IPS-NIHi11 (cell line): ENCODE measurements at regions not wholly inside any gene's neighbourhood (a gene's known extent, or its start where the extent isn't known, plus 50 kb on each side); places are given as distances from the start of the nearest gene placed in this dataset.
"Not testable (repeated sequence)": the region's sequence is repeated elsewhere in the genome, so short reads cannot be mapped to it uniquely, and the experiment has no call there.

Experiments used
- DNase-seq: peaks from one replicate; pipeline ENCODE4 v3.0.0; 2012; ENCODE audit warnings: mixed read lengths, low spot score

DNA sequence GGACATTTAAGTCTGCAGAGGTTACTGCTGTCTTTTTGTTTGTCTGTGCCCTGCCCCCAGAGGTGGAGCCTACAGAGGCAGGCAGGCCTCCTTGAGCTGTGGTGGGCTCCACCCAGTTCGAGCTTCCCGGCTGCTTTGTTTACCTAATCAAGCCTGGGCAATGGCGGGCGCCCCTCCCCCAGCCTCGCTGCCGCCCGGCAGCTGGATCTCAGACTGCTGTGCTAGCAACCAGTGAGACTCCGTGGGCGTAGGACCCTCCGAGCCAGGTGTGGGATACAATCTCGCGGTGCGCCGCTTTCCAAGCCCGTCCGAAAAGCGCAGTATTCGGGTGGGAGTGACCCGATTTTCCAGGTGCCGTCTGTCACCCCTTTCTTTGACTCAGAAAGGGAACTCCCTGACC lies 198.4 kb upstream of the FERMT1 start:
- not testable (repeated sequence) for DNase-seq

DNA sequence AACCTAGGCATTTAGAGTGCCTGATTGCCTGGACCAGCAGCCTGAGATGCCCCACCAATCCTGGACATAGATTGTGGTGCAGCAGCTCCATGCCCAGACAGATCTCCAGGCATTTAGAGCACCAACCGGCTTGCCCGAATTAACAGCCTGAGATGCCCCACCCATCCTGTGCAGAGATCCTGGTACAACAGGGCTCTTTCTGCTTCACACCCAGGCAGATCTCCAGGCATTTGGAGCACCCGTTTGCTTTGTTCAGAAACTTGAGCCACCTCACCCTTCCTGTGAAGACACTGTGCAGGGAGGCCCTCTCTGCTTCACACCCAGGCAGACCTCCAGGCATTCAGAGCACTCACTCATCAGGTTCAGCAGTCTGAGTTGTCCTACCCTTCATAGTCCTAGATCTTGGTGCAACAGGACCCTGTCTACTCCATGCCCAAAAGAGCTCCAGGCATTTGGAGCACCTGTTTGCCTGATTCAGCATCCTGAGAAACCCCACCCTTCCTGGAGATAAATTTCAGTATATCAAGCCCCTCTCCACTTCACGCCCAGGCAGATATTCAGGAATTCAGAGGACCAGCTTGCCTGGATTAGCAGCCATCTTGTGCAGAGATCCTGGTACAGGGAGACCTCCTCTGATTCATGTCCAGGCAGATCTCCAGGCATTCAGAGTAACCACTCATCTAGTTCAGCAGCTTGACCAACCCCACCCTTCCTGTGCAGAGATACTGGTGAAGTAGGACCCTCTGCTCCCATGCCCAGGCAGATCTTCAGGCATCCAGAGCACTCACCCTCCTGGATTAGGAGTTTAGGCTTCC lies 189.2 kb upstream of the FERMT1 start:
- DNase-seq: no peak

DNA sequence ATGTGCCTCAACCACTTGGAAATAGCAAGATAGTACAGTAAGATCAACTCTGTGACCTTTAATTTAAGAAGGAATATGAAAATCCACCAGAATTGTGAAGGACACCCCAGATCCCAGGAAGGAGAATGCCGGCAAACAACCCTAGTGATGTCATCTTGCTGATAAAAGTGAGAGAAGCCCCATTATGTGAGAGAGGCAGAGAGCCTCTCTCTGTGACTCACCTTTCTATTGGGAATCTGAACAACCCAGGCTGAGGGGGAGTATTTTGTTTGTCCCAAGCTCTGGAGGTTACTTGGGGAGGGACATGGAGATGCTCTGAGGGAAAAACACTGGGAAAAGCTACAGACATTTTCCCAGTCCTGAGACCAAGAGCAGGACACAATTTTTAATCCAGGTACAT lies 188.3 kb upstream of the FERMT1 start:
- DNase-seq: no peak

DNA sequence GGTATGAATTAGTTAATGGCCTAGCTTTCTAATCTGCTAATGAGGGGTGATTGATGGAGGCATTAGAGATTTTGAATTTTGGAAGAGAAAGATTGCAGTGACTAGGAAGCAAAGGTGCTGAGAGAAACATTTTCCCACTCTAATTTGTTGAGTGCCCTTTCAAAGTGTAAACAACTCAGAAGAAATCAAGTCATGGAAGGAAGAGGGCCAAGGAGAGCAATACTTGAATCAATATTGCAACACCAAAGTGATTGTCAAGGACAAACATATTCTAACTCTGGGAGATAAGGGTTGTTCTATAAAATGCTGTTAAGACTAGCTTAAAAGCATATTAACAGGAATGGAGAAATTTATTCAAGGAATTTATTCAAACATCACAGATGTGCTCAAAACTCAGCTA lies 182.7 kb upstream of the FERMT1 start:
- DNase-seq: no peak

DNA sequence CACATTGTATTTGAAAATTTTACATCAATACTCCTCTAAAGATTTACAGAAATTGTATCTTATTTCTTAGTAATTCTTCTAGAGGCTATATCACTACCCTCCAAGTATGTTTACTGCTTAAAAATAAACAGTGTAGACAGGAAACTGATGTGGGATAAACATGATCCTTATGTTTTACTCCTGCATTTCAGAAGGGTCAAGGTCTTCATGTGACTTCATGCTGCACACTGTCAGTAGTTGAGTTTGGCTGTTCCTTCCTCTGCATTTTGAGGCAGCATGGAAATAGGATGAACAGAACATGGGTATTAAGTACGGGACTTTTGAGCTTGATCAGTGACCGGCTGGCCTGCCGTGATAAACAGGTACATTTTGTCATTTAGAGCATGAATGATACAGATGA lies 179.2 kb upstream of the FERMT1 start:
- no peak for DNase-seq

DNA sequence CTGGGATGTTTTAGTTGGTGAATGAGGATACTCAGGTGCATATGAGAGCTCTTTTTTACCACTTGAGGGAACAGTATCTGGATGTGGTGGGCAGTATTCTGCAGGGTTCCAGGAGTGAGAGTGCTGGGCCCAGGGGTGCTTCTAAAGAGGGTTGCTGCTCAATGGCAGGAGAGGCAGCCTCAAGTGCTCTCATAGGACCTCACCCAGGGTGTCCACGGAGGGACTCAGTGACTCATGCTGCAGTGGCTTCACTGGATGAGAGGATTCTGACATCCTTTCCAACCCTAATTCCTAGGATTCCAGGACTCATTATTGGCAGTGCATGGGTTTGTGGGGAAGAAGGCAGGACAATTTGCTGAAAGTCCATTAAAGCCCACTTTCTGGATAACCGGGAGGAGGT lies 176.6 kb upstream of the FERMT1 start:
- no peak for DNase-seq

GRCh38 chr20:6298049-6298448 lies 175.2 kb upstream of the FERMT1 start:
- DNase-seq: no peak

GRCh38 chr20:6295867-6296256 lies 173.0 kb upstream of the FERMT1 start:
- no peak for DNase-seq

- DNase-seq: no peak
These were observed 172.5 kb upstream of the FERMT1 start for GRCh38 chr20:6295127-6295866.

DNA sequence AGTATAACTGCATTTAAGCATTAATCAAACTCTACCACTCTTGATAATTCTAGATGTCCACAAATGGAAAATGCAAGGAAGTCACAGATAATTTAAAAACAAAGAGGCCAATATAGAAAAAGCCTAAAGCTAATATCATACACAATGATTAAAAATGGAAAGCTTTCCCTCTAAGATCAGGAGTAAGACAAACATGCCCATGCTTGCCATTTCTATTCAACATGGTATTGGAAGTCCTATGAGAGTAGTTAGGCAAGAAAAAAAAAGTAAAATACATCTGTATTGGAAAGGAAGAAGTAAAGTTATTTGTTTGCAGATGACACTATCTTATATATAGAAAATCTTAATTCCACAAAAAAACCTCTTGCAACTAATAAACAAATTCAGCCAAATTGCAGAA lies 164.6 kb upstream of the FERMT1 start:
- DNase-seq: no peak

DNA sequence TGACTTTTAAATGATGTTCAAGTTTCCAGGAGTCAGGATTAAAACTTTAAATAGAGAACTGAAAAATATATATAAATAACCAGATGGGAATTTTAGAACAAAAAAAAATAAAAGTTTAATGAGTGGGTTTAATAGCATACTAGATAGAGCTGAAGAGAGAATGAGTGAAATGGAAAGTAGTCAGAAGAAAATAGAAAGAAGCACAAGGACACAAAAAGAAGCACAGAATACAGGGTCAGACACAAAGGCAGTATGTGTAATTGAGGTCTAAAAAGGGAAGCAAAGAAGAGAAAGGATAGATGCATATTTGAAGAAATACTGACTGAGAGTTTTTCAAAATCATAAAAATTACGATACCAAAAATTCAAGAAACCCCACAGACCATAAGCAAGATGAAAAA lies 159.8 kb upstream of the FERMT1 start:
- no peak for DNase-seq

DNA sequence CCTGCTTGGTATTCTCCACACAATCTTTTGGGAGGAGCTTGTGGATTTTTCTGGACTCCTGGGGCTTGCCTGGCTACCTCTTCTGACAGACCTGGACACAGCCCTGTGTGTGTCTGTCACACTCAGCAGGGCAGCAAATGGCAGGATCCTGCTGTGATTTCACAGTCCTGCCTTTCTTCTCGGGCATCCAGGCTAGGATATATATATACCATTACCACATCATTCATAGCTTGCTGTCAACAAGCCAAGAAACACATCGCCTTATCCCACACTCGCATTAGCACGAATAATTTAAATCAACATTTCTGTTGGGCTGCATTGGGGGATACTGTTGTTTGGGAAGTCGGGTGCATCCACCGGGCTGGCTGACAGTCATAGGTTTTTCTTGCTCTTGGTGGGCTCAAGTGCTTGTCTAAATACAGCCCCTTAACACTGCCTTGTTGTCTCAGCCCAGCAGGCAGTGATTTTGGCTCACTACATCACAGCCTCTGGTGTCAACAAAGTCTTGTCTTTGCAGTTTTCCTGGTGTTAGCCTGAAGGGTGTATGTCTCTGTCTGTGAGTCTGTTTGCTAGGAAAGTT lies 154.9 kb upstream of the FERMT1 start:
- no peak for DNase-seq

DNA sequence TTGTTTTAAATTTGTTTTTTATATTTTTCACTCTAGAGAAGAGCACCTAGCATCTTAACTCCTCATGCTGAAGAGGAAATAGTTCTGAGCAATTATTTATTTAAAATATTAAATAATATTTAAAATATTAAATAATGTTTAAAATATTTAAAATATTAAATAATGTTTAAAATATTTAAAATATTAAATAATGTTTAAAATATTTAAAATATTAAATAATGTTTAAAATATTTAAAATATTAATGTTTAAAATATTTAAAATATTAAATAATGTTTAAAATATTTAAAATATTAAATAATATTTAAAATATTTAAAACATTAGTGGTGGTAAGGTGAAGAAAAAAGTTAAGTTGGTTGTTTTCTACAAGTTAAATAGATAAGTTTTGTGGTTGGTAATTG lies 147.6 kb upstream of the FERMT1 start:
- not testable (repeated sequence) for DNase-seq

DNA sequence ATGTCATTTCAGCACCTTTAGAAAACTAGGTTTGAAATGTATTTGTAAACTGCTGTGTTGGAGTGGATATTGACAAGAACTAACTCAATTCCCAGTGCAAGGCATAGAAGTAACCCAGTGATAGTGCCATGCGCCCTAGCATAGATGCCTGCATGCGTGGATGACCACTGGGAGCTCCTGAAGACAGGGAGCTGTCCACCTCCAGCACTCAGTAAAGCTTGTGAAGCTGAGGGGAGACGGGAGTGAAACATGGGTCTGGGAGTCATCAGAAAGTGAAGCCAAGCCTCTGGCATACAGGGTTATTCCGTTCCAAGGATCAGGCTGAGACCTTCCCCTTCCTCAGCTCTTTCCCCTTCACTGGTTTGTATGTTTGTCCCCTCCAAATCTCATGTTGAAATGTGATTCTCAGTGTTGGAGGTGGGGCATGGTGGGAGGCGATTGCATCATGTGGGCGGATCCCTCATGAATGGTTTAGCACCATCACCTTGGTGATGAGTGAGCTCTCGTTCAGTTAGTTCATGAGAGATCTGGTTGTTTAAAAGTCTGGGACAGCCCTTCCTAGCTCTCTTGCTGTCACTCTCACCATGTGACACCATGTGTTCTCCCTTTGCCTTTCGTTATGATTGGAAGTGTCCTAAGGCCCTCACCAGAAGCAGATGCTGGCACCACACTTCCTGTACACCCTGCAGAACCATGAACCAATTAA lies 146.5 kb upstream of the FERMT1 start:
- no peak for DNase-seq

DNA sequence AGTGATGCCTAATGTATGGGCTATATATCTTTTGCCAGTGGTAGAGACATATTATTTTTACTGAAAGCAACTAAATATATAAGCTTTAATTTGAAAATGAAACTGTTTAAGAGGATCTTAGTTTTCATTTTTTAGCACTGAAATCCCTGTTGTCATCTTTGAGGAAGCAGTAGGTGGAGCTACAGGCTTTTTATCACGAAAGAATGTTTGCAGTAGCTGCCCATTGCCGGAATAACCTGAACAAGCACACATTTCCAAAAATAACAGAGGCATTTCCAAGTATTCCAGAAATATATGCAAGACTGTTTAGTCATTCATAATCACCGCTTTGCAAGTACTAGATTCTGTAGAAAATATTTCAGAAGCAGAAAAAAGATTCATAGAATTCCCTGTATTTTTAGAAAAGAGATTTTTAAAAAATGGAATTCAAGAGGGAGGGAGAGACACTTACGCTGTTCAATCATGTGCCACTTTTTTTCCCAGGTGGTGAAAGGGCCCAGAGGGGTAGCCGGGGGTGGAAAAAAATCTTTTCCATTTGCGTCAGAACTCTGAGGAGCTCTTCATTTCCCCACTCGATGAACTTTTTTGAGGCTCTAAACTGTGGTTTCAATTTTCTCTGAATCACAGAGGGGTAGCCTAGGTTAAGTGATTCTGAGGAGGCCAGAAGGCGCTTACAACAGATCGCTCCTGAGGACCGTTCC lies 142.5 kb upstream of the FERMT1 start:
- no peak for DNase-seq

- DNase-seq: no peak
These were observed 130.6 kb upstream of the FERMT1 start for GRCh38 chr20:6253396-6253795.

- no peak for DNase-seq
These were observed 122.6 kb upstream of the FERMT1 start for GRCh38 chr20:6245436-6245835.

DNA sequence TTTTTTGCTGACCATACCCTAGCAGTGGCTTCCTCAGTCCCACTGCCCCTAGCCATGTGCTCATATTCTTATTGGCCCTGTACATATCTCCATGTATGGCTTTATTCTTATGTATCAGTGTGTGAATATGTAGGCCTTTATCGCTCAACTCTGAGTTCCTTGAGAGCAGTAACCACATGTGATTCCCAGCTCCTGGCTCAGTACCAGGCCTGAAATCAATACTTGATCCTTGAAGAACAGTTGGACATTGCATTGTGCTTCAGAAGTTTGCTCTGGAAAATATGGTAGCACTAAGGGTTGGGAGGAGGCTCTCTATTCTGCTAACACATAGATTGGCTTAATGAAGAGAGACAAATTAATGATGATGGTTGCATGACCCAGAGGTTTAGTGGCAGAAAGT lies 118.8 kb upstream of the FERMT1 start:
- no peak for DNase-seq

GRCh38 chr20:6240059-6240458 lies 117.2 kb upstream of the FERMT1 start:
- no peak for DNase-seq

DNA sequence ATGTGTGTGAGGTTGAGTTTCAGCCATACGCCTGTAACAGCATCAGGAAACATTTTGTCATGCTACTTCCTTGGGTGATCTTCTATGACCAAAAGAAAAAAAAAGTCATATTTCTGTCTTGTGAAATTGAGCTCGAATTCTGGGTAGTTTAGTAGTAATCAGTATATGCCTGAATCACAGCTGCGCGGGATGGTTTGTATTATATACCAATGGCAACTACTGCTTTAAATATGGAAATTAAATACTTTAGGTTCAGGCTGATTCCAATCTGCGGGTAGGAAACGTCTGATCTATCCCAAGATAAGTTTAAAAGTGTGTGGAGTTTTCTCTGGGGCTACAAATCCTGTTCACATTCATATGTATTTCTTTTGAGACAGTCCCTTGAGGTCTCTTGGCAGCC lies 115.6 kb upstream of the FERMT1 start:
- DNase-seq: no peak

DNA sequence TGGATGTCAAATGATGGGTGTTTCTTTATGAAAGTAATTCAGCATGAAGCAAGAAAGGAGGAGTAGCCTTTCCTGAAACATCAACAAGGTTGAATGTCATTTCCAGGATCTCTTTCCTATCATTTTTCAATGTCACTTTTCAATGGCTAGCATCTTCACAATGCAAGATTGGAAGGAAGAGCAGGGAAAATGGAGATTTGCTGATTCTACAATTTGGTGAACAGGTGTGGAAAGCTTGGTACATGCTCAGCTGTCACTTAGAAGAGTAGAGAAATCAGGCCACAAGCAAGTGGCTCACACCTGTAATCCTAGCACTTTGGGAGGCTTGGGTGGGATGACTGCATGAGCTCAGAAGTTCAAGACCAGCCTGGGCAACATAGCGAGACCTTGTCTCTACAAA lies 112.7 kb upstream of the FERMT1 start:
- no peak for DNase-seq

- DNase-seq: no peak
These were observed 109.6 kb upstream of the FERMT1 start for GRCh38 chr20:6232436-6232835.
